Thoracic aorta (tissue), 2 donors: ENCODE measurements at regions not wholly inside any gene's neighbourhood (a gene's known extent, or its start where the extent isn't known, plus 50 kb on each side); places are given as distances from the start of the nearest gene placed in this dataset.

Source experiments
- ATAC-seq: fragments of 150-250 bp; one replicate; pipeline ENCODE4 v1.8.0; 2017; ENCODE audit warnings: low read depth; ENCODE audit not compliant: insufficient number of reproducible peaks, low FRiP score
- DNase-seq: peaks from one replicate; pipeline ENCODE4 v3.0.0-alpha.2; 2020; ENCODE audit warnings: low spot score
- H3K27ac ChIP-seq, 2 donors: fragments of 200-600 bp; sonication (generic); 1 replicate in 1 of 2; 2 replicates in 1 of 2; pipeline ENCODE4 v1.5.1; 2016; ENCODE audit warnings: mild to moderate bottlenecking in 2 of 2, moderate library complexity in 2 of 2
- H3K27me3 ChIP-seq: fragments of 200-600 bp; sonication (generic); replicated peaks from 2 replicates; pipeline ENCODE4 v1.6.0; 2016; ENCODE audit warnings: mild to moderate bottlenecking; ENCODE audit not compliant: insufficient read depth
- H3K36me3 ChIP-seq: fragments of 200-600 bp; sonication (generic); one replicate; pipeline ENCODE4 v1.5.1; 2016
- H3K4me1 ChIP-seq, 2 donors: fragments of 200-600 bp; sonication (generic); 1 replicate in 1 of 2; 2 replicates in 1 of 2; pipeline versions ENCODE4 v1.5.1 to v1.6.0; 2016; ENCODE audit warnings: low read depth in 2 of 2, mild to moderate bottlenecking in 1 of 2; ENCODE audit not compliant: control insufficient read depth in 1 of 2
- H3K4me3 ChIP-seq: fragments of 200-600 bp; sonication (generic); 2 replicates; pipeline ENCODE4 v1.5.1; 2016; ENCODE audit warnings: mild to moderate bottlenecking
- H3K9me3 ChIP-seq: fragments of 200-600 bp; sonication (generic); 2 replicates; pipeline ENCODE4 v1.5.1; 2016
- TF ChIP-seq, protein P1 (sequence below): fragments of 200-600 bp; sonication (generic); IDR thresholded peaks from one replicate; pipeline ENCODE4 v1.5.1; 2019; ENCODE audit warnings: antibody characterized with exemption

- H3K27me3 ChIP-seq, result no peaks in the 10 kb centered on the region
- peaks cover 5 to 18% of the 10 kb centered on the region in 2 donors for H3K4me1 ChIP-seq
- H3K27ac ChIP-seq, result no peak overlapping the region
- TF ChIP-seq, protein P1, sequence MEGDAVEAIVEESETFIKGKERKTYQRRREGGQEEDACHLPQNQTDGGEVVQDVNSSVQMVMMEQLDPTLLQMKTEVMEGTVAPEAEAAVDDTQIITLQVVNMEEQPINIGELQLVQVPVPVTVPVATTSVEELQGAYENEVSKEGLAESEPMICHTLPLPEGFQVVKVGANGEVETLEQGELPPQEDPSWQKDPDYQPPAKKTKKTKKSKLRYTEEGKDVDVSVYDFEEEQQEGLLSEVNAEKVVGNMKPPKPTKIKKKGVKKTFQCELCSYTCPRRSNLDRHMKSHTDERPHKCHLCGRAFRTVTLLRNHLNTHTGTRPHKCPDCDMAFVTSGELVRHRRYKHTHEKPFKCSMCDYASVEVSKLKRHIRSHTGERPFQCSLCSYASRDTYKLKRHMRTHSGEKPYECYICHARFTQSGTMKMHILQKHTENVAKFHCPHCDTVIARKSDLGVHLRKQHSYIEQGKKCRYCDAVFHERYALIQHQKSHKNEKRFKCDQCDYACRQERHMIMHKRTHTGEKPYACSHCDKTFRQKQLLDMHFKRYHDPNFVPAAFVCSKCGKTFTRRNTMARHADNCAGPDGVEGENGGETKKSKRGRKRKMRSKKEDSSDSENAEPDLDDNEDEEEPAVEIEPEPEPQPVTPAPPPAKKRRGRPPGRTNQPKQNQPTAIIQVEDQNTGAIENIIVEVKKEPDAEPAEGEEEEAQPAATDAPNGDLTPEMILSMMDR, result no peak
- no peaks in the 10 kb centered on the region for H3K9me3 ChIP-seq
- no peaks in the 10 kb centered on the region for H3K36me3 ChIP-seq
- DNase-seq, result no peak
- no peak for ATAC-seq
- H3K4me3 ChIP-seq, result peak overlapping the region; percentile 65
Observed at GRCh38 chr5:155728857-155729683, 597.9 kb upstream of the SGCD start.

- no peaks in the 10 kb centered on the region for H3K36me3 ChIP-seq
- peak overlapping the region; percentile 65 for H3K4me3 ChIP-seq
- no peaks in the 10 kb centered on the region for H3K27me3 ChIP-seq
- no peak for DNase-seq
- H3K27ac ChIP-seq, result no peak overlapping the region
- H3K4me1 ChIP-seq, result peaks cover 5 to 18% of the 10 kb centered on the region in 2 donors
- TF ChIP-seq, protein P1, result no peak
- no peak for ATAC-seq
- H3K9me3 ChIP-seq, result no peaks in the 10 kb centered on the region
Observed at GRCh38 chr5:155729684-155730059, 597.3 kb upstream of the SGCD start.

DNA sequence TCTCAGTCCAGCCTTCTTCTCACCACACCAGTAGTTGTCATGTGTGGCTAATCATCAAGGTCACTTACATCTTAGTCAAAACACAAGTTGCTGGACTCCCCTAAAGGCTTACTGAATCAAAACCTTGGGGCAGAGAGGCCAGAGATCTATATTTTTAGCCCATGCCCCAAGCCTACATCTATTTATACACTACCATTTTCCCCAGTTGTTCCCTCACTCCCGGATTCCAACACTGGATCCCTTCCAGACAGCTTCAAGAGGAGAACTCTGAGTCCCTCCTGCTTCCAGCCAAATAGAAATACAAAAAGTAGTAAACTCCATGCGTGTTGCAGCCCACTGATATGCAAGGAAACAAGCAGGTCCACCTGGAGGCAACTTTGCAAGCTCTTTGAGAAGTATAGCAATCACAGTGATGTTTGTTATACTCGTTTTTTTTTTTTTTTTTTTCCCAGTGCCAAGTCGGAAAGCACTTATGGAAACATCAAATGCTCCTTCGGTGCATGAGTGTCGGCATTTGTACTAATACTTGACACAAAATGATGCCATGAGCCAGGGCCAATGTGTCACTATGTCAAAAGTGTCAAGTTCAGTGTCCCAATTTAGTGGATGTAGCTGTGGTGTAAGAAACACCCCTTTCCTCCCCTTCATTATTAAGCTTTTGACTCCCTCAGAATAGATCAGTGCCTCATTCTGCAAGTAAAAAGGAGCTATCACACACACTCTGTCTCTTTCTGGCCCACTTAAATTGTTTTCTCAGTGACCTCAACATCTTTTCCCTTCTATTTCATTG, 594.2 kb upstream of the SGCD start:
- no peaks in the 10 kb centered on the region for H3K9me3 ChIP-seq
- no peak overlapping the region for H3K27ac ChIP-seq
- H3K4me1 ChIP-seq, result peaks cover 5 to 18% of the 10 kb centered on the region in 2 donors
- TF ChIP-seq, protein P1, result no peak
- no peaks in the 10 kb centered on the region for H3K27me3 ChIP-seq
- no peaks in the 10 kb centered on the region for H3K36me3 ChIP-seq
- H3K4me3 ChIP-seq, result no peak overlapping the region
- DNase-seq, result no peak
- no peak for ATAC-seq

DNA sequence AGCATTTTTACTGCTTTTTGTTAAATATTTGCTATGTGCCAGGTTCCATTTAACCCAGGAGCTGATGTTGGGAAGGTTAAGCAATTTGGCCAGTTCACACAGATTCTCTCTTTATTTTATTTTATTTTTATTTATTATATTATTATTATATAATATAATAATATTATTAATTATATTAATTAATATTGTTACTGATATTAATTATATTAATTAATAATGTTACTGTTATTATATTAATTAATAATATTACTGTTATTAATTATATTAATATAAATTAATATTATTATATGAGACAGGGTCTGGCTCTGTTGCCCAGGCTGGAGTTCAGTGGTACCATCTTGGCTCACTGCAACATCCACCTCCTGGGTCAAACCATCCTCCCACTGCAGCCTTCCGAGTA, 593.0 kb upstream of the SGCD start:
- H3K4me3 ChIP-seq, result no peak overlapping the region
- no peak for DNase-seq
- ATAC-seq, result no peak
- TF ChIP-seq, protein P1, result no peak
- H3K9me3 ChIP-seq, result no peaks in the 10 kb centered on the region
- no peak overlapping the region for H3K27ac ChIP-seq
- no peaks in the 10 kb centered on the region for H3K36me3 ChIP-seq
- H3K27me3 ChIP-seq, result no peaks in the 10 kb centered on the region
- peaks cover 2 to 12% of the 10 kb centered on the region in 2 donors for H3K4me1 ChIP-seq

DNA sequence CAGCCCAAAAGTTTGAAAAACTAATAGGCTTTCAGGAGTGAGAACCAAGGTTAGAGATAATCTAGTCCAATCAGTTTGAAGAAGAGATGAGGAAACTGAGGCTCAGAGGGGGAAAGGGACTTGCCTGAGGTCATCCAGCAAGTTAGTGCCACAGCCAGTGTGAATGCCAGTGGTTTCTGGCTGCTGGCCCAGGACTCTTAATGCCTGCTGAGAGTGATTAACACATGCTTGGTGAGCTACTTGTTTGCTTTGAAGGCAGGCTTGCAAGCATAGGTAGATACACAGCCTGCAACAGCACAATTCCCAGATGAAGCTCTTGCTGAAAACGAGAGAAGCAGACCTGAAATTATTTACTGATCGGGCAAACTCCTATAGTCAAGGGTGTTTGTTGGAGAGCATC, 591.6 kb upstream of the SGCD start:
- H3K4me3 ChIP-seq, result no peak overlapping the region
- TF ChIP-seq, protein P1, result no peak
- no peaks in the 10 kb centered on the region for H3K4me1 ChIP-seq
- no peaks in the 10 kb centered on the region for H3K36me3 ChIP-seq
- ATAC-seq (no peak), DNase-seq (no peak)
- H3K27ac ChIP-seq, result no peak overlapping the region
- no peaks in the 10 kb centered on the region for H3K27me3 ChIP-seq
- no peaks in the 10 kb centered on the region for H3K9me3 ChIP-seq
